Lower leg skin (tissue), 3 donors: ENCODE measurements at regions not wholly inside any gene's neighbourhood (a gene's known extent, or its start where the extent isn't known, plus 50 kb on each side); places are given as distances from the start of the nearest gene placed in this dataset.

Source experiments
- CTCF ChIP-seq, 3 donors: fragments of 450-650 bp; IDR thresholded peaks; one replicate each; pipeline ENCODE4 v1.5.1; 2016; ENCODE audit warnings: antibody characterized with exemption in 3 of 3, mild to moderate bottlenecking in 3 of 3, moderate library complexity in 2 of 3
- POLR2A ChIP-seq, 2 donors: fragments of 450-650 bp; IDR thresholded peaks; one replicate each; pipeline ENCODE4 v1.6.1; 2016 to 2017; ENCODE audit warnings: antibody characterized with exemption in 2 of 2, mild to moderate bottlenecking in 1 of 2, moderate library complexity in 1 of 2

- TF ChIP-seq CTCF (IDR thresholded peaks at IDR 0.05): no peak
- no peak for TF ChIP-seq POLR2A (IDR thresholded peaks at IDR 0.05)
Observed at GRCh38 chr3:157820157-157820517, 286.1 kb downstream of the SHOX2 start.
